ENCODE measurements at regions not wholly inside any gene's neighbourhood (a gene's known extent, or its start where the extent isn't known, plus 50 kb on each side); places are given as distances from the start of the nearest gene placed in this dataset.

- no peak for DNase-seq (ENCODE audit: low read depth)
Observed at GRCh38 chr5:58025809-58026208, 434.1 kb downstream of the PLK2 start.

GRCh38 chr5:58024151-58024550, 435.7 kb downstream of the PLK2 start:
- no peak for TF ChIP-seq CTCF (IDR thresholded peaks at IDR 0.05; ENCODE audit: low read length, missing control alignments)
- DNase-seq (ENCODE audit: low read depth) = no peak
- H3K4me3 ChIP-seq (replicated peaks; ENCODE audit: low read depth, low read length) = no peak overlapping the region

More at GRCh38 chr5:58025809-58026208, 434.1 kb downstream of the PLK2 start:
- no peak for TF ChIP-seq CTCF (IDR thresholded peaks at IDR 0.05; ENCODE audit: low read length, missing control alignments)
- H3K4me3 ChIP-seq (replicated peaks; ENCODE audit: low read depth, low read length) = no peak overlapping the region

DNA sequence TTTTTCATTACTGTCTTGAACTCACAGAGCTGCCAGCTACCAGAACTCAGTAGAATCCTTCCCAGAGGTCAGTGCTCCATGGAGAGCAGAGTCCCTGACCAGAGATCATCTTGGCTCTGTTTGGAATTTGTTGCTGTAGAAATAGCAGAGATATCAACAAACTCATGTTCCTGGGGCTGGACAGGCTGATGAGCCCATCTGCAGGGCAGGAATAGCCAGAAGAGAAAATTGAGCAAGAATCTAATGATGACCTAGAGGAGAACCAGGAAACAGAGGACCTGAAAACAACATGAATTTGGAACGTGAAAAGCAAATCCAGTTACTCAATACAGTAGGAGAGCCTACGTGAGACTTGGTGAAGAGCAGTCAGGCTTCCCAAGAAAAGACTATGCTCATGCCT, 437.8 kb downstream of the PLK2 start:
- H3K4me3 ChIP-seq (replicated peaks; ENCODE audit: low read depth, low read length) = no peak overlapping the region
- TF ChIP-seq CTCF (IDR thresholded peaks at IDR 0.05; ENCODE audit: low read length, missing control alignments) = no peak
- DNase-seq (ENCODE audit: low read depth) = peak; percentile 36

GRCh38 chr5:58021466-58021865, 438.4 kb downstream of the PLK2 start:
- no peak overlapping the region for H3K4me3 ChIP-seq (replicated peaks; ENCODE audit: low read depth, low read length)
- TF ChIP-seq CTCF (IDR thresholded peaks at IDR 0.05; ENCODE audit: low read length, missing control alignments) = no peak
- DNase-seq (ENCODE audit: low read depth) = no peak

GRCh38 chr5:58019614-58020013, 440.3 kb downstream of the PLK2 start:
- H3K4me3 ChIP-seq (replicated peaks; ENCODE audit: low read depth, low read length) = no peak overlapping the region
- DNase-seq (ENCODE audit: low read depth) = peak; percentile 45
- no peak for TF ChIP-seq CTCF (IDR thresholded peaks at IDR 0.05; ENCODE audit: low read length, missing control alignments)

DNA sequence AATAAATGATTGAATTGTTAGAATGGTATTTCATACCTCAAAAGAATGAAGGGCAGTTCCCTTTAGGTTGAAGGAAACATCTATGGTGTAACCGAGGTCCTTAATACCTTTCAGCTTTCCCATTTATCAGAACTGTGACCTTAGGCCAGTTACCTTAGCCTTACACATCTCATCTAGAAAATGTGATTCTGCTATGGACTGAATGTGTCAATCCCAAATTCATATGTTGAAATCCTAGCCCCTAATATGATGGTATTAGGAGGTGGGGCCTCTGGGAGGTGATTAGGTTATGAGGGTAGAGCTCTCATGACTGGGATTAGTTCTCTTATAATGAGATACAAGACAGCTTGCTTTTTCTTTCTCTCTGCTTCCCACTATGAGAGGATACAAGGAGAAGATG, 441.9 kb downstream of the PLK2 start:
- TF ChIP-seq CTCF (IDR thresholded peaks at IDR 0.05; ENCODE audit: low read length, missing control alignments) = no peak
- DNase-seq (ENCODE audit: low read depth) = no peak
- H3K4me3 ChIP-seq (replicated peaks; ENCODE audit: low read depth, low read length) = no peak overlapping the region

DNA sequence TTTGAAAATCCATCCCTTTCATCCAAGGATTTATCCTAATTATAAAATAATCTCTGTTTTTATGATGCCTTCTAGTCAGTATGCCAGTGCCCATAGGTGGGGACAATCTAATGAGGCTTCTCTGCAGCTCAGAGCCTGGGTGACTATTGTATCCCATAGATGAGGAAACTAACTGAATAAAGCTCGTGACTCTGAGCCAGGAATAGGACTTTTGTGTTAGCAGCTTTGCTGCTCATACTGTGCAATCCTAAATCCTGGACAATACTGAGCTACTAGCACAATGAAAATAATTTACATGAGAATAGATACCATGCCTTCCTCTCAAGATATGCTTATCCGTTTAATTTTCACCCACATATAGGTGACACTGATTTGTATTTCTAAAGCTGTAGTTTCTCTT, 443.0 kb downstream of the PLK2 start:
- DNase-seq (ENCODE audit: low read depth) = no peak
- no peak overlapping the region for H3K4me3 ChIP-seq (replicated peaks; ENCODE audit: low read depth, low read length)
- no peak for TF ChIP-seq CTCF (IDR thresholded peaks at IDR 0.05; ENCODE audit: low read length, missing control alignments)
